ENCODE measurements at regions not wholly inside any gene's neighbourhood (a gene's known extent, or its start where the extent isn't known, plus 50 kb on each side); places are given as distances from the start of the nearest gene placed in this dataset.
"Not testable (repeated sequence)": the region's sequence is repeated elsewhere in the genome, so short reads cannot be mapped to it uniquely, and the experiment has no call there.

- DNase-seq (ENCODE audit: low read depth in 2 of 3, low spot score in 2 of 3), result no peak
Observed at GRCh38 chr2:114368705-114369104, 73.7 kb upstream of the DPP10 start.

DNA sequence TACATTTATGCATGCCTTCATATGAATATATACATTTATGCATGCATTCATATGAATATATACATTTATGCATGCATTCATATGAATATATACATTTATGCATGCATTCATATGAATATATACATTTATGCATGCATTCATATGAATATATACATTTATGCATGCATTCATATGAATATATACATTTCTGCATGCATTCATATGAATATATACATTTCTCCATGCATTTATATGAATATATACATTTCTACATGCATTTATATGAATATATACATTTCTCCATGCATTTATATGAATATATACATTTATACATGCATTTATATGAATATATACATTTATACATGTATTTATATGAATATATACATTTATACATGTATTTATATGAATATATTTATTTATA, 70.7 kb upstream of the DPP10 start:
- DNase-seq (ENCODE audit: low read depth in 2 of 3, low spot score in 2 of 3), result not testable (repeated sequence)

DNA sequence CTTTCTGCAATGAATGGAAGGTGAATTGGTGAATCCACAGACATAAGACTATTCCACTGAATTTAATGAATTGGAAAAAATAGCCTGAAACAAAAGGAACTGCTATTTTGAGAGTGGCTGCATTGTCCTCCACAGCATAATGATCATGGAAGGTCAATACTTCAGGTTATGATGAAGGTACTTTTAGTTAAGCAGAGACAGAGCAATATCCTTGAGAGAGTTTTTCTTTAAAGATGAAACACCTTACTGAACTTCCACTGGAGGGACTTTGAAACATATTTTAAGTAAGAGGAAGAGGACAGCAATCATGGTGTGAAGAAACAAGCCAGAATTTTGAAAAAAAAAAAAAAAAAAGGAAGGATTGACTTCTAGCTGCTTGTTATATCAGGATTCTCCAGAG, 68.8 kb upstream of the DPP10 start:
- no peak for DNase-seq (ENCODE audit: low read depth in 2 of 3, low spot score in 2 of 3)

- DNase-seq (ENCODE audit: low read depth in 2 of 3, low spot score in 2 of 3), result no peak
Observed at GRCh38 chr2:114384441-114384840, 58.0 kb upstream of the DPP10 start.

GRCh38 chr2:114389021-114389420, 53.4 kb upstream of the DPP10 start:
- no peak for DNase-seq (ENCODE audit: low read depth in 2 of 3, low spot score in 2 of 3)
